ENCODE measurements at regions not wholly inside any gene's neighbourhood (a gene's known extent, or its start where the extent isn't known, plus 50 kb on each side); places are given as distances from the start of the nearest gene placed in this dataset.

DNA sequence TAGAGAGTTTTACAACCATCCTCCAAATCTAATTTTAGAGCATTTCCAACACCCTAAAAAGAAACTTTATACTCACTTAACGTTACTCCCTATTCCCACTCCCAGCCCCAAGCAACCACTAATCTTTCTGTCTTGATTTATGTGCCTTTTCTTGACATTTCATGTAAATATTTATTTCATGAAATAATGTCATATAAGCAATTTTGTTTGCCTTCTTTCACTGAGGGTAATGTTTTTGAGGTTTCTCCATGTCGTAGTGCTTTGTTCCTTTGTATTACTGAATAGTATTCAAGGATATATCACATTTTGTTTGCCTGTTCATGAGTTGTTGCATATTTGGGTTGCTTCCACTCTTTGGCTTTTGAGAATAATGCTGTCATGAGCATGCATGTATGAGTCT is 155.4 kb upstream of the PLAAT1 start:
- TF ChIP-seq, protein P1, sequence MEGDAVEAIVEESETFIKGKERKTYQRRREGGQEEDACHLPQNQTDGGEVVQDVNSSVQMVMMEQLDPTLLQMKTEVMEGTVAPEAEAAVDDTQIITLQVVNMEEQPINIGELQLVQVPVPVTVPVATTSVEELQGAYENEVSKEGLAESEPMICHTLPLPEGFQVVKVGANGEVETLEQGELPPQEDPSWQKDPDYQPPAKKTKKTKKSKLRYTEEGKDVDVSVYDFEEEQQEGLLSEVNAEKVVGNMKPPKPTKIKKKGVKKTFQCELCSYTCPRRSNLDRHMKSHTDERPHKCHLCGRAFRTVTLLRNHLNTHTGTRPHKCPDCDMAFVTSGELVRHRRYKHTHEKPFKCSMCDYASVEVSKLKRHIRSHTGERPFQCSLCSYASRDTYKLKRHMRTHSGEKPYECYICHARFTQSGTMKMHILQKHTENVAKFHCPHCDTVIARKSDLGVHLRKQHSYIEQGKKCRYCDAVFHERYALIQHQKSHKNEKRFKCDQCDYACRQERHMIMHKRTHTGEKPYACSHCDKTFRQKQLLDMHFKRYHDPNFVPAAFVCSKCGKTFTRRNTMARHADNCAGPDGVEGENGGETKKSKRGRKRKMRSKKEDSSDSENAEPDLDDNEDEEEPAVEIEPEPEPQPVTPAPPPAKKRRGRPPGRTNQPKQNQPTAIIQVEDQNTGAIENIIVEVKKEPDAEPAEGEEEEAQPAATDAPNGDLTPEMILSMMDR (conservative IDR thresholded peaks at IDR 0.05; ENCODE audit: low read depth in 2 of 2) = no peak
- TF ChIP-seq EZH2phosphoT487 (IDR thresholded peaks at IDR 0.05; ENCODE audit: unreplicated experiment) = no peak
- TF ChIP-seq STAT1 (IDR thresholded peaks at IDR 0.05; ENCODE audit: unreplicated experiment) = no peak
- TF ChIP-seq EZH2 (IDR thresholded peaks at IDR 0.05; ENCODE audit: low read depth, unreplicated experiment) = no peak
- TF ChIP-seq POLR2AphosphoS5 (IDR thresholded peaks at IDR 0.05; ENCODE audit: low read depth) = no peak
- TF ChIP-seq, protein P2, sequence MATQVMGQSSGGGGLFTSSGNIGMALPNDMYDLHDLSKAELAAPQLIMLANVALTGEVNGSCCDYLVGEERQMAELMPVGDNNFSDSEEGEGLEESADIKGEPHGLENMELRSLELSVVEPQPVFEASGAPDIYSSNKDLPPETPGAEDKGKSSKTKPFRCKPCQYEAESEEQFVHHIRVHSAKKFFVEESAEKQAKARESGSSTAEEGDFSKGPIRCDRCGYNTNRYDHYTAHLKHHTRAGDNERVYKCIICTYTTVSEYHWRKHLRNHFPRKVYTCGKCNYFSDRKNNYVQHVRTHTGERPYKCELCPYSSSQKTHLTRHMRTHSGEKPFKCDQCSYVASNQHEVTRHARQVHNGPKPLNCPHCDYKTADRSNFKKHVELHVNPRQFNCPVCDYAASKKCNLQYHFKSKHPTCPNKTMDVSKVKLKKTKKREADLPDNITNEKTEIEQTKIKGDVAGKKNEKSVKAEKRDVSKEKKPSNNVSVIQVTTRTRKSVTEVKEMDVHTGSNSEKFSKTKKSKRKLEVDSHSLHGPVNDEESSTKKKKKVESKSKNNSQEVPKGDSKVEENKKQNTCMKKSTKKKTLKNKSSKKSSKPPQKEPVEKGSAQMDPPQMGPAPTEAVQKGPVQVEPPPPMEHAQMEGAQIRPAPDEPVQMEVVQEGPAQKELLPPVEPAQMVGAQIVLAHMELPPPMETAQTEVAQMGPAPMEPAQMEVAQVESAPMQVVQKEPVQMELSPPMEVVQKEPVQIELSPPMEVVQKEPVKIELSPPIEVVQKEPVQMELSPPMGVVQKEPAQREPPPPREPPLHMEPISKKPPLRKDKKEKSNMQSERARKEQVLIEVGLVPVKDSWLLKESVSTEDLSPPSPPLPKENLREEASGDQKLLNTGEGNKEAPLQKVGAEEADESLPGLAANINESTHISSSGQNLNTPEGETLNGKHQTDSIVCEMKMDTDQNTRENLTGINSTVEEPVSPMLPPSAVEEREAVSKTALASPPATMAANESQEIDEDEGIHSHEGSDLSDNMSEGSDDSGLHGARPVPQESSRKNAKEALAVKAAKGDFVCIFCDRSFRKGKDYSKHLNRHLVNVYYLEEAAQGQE (IDR thresholded peaks at IDR 0.05; ENCODE audit: unreplicated experiment) = no peak
